Suprapubic skin (tissue), 4 donors: ENCODE measurements at regions not wholly inside any gene's neighbourhood (a gene's known extent, or its start where the extent isn't known, plus 50 kb on each side); places are given as distances from the start of the nearest gene placed in this dataset.

Experiments
- DNase-seq, 2 donors: peaks; one replicate each; pipeline ENCODE4 v3.0.0-alpha.2; 2019; ENCODE audit warnings: low spot score in 2 of 2
- H3K27ac ChIP-seq: fragments of 200-600 bp; sonication (generic); one replicate; pipeline ENCODE4 v1.5.1; 2019
- H3K27me3 ChIP-seq: fragments of 200-600 bp; sonication (generic); one replicate; pipeline ENCODE4 v1.5.1; 2019
- H3K36me3 ChIP-seq: fragments of 200-600 bp; sonication (generic); one replicate; pipeline ENCODE4 v1.5.1; 2019
- H3K4me1 ChIP-seq: fragments of 200-600 bp; sonication (generic); one replicate; pipeline ENCODE4 v1.5.1; 2019
- H3K4me3 ChIP-seq: fragments of 200-600 bp; sonication (generic); one replicate; pipeline ENCODE4 v1.5.1; 2019; ENCODE audit warnings: mild to moderate bottlenecking
- H3K9me3 ChIP-seq: fragments of 200-600 bp; sonication (generic); one replicate; pipeline ENCODE4 v1.5.1; 2019
- CTCF ChIP-seq, 2 donors: fragments of 200-600 bp in 1 of 2; fragments of 450-650 bp in 1 of 2; sonication (generic) in 1 of 2; IDR thresholded peaks; one replicate each; pipeline ENCODE4 v1.5.1; 2016 to 2019; ENCODE audit warnings: antibody characterized with exemption in 2 of 2, mild to moderate bottlenecking in 1 of 2, moderate library complexity in 1 of 2
- EP300 ChIP-seq: sonication (generic); formaldehyde crosslinking; IDR thresholded peaks from one replicate; pipeline ENCODE4 v1.6.1; 2017; ENCODE audit warnings: antibody characterized with exemption
- POLR2A ChIP-seq, 2 donors: fragments of 450-650 bp; IDR thresholded peaks; one replicate each; pipeline ENCODE4 v1.6.1; 2017; ENCODE audit warnings: antibody characterized with exemption in 2 of 2, mild to moderate bottlenecking in 2 of 2, moderate library complexity in 2 of 2
- POLR2AphosphoS5 ChIP-seq, 3 donors: sonication (generic); formaldehyde crosslinking; IDR thresholded peaks; one replicate each; pipeline ENCODE4 v1.6.1; 2017; ENCODE audit warnings: antibody characterized with exemption in 3 of 3
- WGBS: methylation state at CpG from one replicate; pipeline ENCODE4 v1.1.5; 2018; 5-methylcytosine and 5-hydroxymethylcytosine counted together

- H3K36me3 ChIP-seq, result no peaks in the 10 kb centered on the region
- H3K27me3 ChIP-seq, result no peaks in the 10 kb centered on the region
- TF ChIP-seq CTCF (IDR thresholded peaks at IDR 0.05) (no peak), EP300 (no peak), POLR2AphosphoS5 (IDR thresholded peaks at IDR 0.05) (no peak), POLR2A (IDR thresholded peaks at IDR 0.05) (no peak)
- H3K9me3 ChIP-seq, result no peaks in the 10 kb centered on the region
- no peaks in the 10 kb centered on the region for H3K4me1 ChIP-seq
- DNase-seq, result no peak
- H3K27ac ChIP-seq, result no peak overlapping the region
- WGBS, result 44% methylated on average over 3 of the region's 3 CpGs
- no peak overlapping the region for H3K4me3 ChIP-seq
Observed at GRCh38 chr7:108637049-108637621, 67.5 kb downstream of the DNAJB9 start.

DNA sequence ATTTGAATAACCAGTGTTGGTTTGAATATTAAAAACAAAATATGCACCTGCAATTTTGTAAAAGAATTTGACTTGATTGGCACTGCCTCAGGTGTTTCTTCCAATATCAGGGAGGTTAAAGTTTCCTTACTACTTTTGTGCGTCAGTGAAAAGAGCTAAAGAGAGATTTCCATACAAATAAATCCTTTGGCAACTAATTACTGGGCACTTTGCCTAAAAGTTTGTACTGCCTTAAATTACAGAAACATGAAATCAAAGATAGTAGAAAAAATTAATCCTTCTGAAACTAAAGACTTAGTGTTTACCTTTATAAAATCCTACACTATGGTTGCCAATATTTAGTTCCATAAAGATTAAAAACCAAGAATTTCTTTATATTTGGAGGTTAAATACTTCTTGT is 72.5 kb downstream of the DNAJB9 start:
- Histone ChIP-seq H3K27ac (no peak overlapping the region), H3K4me1 (no peaks in the 10 kb centered on the region), H3K36me3 (no peaks in the 10 kb centered on the region), H3K27me3 (no peaks in the 10 kb centered on the region), H3K4me3 (no peak overlapping the region), H3K9me3 (no peaks in the 10 kb centered on the region)
- 32% methylated on average over 1 of the region's 1 CpG for whole genome bisulfite sequencing
- no peak for DNase-seq
- TF ChIP-seq POLR2AphosphoS5 (IDR thresholded peaks at IDR 0.05) (no peak), POLR2A (IDR thresholded peaks at IDR 0.05) (no peak), CTCF (IDR thresholded peaks at IDR 0.05) (no peak), EP300 (no peak)

- Histone ChIP-seq H3K4me3 (no peak overlapping the region), H3K27me3 (no peaks in the 10 kb centered on the region), H3K36me3 (no peaks in the 10 kb centered on the region), H3K4me1 (no peaks in the 10 kb centered on the region), H3K27ac (no peak overlapping the region), H3K9me3 (no peaks in the 10 kb centered on the region)
- no peak for DNase-seq
- TF ChIP-seq EP300 (no peak), POLR2AphosphoS5 (IDR thresholded peaks at IDR 0.05) (no peak), CTCF (IDR thresholded peaks at IDR 0.05) (no peak), POLR2A (IDR thresholded peaks at IDR 0.05) (no peak)
- 73% methylated on average over 5 of the region's 5 CpGs for WGBS
Observed at GRCh38 chr7:108643136-108643535, 73.5 kb downstream of the DNAJB9 start.

GRCh38 chr7:108648989-108649388 is 79.3 kb downstream of the DNAJB9 start:
- TF ChIP-seq CTCF (IDR thresholded peaks at IDR 0.05) (no peak), EP300 (no peak), POLR2AphosphoS5 (IDR thresholded peaks at IDR 0.05) (no peak)
- Histone ChIP-seq H3K4me3 (no peak overlapping the region), H3K36me3 (no peaks in the 10 kb centered on the region), H3K27ac (no peak overlapping the region), H3K27me3 (no peaks in the 10 kb centered on the region), H3K4me1 (no peaks in the 10 kb centered on the region), H3K9me3 (no peaks in the 10 kb centered on the region)
- WGBS, result 81% methylated on average over 6 of the region's 6 CpGs
- DNase-seq, result no peak

DNA sequence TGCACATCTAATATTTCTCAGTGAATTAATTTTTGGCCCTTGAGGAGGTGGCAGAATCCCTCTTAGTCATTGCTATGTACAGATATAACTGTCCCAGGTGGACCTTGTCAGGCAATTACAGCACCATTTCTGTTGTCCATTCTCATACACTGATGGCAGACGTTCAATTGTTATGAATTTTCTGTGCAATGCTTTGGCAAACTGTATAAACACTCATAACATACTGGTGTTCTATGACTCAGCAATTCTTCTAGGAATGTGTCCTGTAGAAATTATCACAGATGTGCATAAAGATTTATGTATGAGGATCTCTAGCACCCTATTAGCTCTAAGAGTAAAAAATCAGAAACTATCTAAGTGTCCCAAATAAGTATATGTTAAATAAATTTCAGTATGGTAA is 80.8 kb downstream of the DNAJB9 start:
- H3K4me3 ChIP-seq, result no peak overlapping the region
- H3K36me3 ChIP-seq, result no peaks in the 10 kb centered on the region
- 20% methylated on average over 1 of the region's 1 CpG for WGBS
- no peaks in the 10 kb centered on the region for H3K9me3 ChIP-seq
- H3K27ac ChIP-seq, result no peak overlapping the region
- no peak for DNase-seq
- TF ChIP-seq POLR2AphosphoS5 (IDR thresholded peaks at IDR 0.05) (no peak), POLR2A (IDR thresholded peaks at IDR 0.05) (no peak), EP300 (no peak), CTCF (IDR thresholded peaks at IDR 0.05) (no peak)
- H3K4me1 ChIP-seq, result no peaks in the 10 kb centered on the region
- no peaks in the 10 kb centered on the region for H3K27me3 ChIP-seq
